NCI-H2196 (cell line): ENCODE measurements at regions not wholly inside any gene's neighbourhood (a gene's known extent, or its start where the extent isn't known, plus 50 kb on each side); places are given as distances from the start of the nearest gene placed in this dataset.
"Not testable (repeated sequence)": the region's sequence is repeated elsewhere in the genome, so short reads cannot be mapped to it uniquely, and the experiment has no call there.

ENCODE experiments used
- DNase-seq: peaks from one replicate; lab custom pipeline; 2025; ENCODE audit not compliant: unreplicated experiment; lab: John Stamatoyannopoulos, UW

GRCh38 chr16:86881118-86881510 is 302.8 kb downstream of the FOXL1 start:
- no peak for DNase-seq

DNA sequence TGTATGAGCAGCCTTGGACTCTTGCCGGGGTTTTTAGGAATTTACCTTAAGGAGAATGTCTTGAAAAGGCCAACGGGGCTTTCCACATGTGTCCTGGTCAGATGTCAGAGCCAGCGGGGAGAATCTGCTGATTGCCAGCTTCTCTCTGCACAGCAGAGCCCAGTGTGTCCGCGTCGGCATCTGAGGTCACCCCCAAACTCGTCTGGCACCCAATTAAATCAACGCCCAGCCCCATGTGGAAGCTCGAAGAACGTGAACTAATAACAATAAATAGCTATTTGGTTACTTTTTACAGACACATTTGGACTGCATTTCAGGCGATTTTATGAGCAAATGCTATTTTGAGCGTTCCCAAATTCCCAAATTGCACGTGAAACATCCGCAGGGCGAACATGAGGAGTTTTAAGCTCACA is 303.5 kb downstream of the FOXL1 start:
- DNase-seq, result no peak

DNA sequence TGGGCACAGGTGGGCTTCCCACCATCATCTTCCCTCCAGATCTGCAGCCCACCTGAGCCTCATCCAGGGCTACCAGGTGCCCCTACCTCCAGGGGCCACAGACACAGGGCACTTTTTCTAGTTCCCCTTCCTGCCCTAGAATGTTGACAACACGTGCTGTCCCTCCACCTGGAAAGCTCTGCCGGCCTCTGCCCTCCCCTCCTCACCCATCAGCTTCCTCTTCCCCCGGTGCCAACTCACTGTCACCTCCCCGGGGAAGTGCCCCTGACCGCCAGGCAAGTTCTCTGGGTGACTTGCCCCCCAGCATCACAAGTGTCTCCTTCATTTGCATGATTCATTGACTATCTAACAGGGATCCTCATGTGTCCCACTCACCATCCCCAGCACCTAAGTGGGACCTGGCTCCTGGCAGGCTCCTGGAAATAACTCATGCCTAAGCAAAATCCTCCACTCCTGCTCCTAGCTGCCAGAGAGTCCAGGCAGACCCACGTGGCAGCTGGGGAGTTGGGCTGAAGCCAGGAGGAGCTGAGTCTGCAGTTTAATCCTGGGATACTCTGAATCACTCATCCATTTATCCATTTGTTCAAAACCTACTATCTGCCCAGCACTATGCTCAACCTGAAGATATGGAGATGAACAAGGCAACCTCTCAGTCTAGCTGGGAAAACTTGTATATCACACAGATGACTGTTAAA is 304.4 kb downstream of the FOXL1 start:
- DNase-seq, result no peak

DNA sequence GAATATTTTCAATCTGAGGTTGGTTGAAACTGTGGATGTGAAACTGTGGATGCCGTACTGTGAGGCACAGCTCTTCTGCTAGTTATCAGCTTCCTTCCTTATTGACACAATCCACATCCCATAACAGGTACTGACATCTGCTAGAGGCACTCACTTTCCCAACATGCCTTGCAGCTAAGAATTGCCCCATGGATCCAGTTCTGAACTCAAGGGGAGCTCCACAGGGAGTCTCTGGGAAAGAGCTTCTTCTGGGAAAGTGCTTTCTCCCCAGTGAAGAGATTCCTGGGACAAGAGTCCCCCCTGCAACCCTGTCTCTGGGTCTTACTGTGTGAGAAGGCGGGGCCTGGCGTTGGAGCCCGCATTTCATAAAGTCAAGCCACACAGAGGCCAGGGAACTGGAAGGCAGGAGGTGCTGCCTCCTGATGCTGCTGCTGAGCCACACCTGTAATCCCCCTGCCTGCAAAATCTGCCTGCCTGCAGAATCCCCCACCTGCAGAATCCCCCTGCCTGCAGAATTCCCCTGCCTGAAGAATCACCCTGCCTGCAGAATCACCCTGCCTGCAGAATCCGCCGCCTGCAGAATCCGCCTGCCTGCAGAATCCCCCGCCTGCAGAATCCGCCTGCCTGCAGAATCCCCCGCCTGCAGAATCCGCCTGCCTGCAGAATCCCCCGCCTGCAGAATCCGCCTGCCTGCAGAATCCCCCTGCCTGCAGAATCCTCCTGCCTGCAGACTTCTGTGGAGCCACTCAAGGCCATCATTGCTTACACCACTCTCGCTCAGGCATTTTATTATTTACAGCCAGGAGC is 305.4 kb downstream of the FOXL1 start:
- DNase-seq, result no peak

DNA sequence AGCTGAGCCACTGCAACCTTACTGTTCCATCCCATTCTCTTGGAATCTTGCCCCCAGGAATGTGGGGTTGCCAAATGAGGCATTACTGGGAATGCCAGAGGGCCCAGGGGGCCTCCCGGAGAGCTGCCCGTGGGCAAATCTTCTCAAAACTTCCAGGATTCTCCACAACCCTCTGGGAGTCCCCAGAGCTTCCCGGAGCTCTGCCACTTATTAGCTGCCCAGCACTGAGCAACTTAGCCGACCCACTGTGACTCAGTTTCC is 306.0 kb downstream of the FOXL1 start:
- no peak for DNase-seq

GRCh38 chr16:86885139-86885538 is 306.8 kb downstream of the FOXL1 start:
- DNase-seq, result no peak

- DNase-seq, result no peak
Measured at GRCh38 chr16:86886651-86887050, 308.3 kb downstream of the FOXL1 start.

DNA sequence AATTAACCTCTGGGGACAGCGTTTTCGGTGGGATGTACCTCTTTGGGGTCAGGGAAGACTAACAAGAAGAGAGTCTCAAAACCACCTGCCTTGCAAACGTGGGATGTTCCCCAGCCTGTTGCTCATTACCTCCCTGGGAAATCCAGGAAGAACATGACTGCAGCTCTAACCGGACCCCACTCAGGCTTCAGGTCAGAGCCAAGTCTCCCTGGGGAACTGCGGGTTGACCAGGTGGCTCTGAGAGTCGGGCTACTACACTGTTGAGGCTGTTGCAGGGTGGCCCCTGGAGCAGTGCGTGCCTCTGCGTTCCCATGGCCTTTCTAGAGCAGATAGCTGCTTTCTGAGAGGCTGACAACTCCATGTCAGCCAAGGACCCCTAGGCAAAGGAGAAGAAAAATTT is 309.1 kb downstream of the FOXL1 start:
- no peak for DNase-seq

- no peak for DNase-seq
Measured at GRCh38 chr16:86888231-86889053, 310.1 kb downstream of the FOXL1 start.

DNA sequence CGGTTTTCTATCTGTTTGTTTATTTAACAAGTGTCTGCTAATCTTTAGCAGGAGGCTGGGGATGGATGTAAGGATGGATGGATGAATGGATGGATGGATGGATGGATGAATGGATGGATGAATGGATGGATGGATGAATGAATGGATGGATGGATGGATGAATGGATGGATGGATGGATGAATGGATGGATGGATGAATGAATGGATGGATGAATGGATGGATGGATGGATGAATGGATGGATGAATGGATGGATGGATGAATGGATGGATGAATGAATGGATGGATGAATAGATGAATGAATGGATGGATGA is 310.7 kb downstream of the FOXL1 start:
- not testable (repeated sequence) for DNase-seq

GRCh38 chr16:86889974-86890373 is 311.6 kb downstream of the FOXL1 start:
- DNase-seq, result no peak

DNA sequence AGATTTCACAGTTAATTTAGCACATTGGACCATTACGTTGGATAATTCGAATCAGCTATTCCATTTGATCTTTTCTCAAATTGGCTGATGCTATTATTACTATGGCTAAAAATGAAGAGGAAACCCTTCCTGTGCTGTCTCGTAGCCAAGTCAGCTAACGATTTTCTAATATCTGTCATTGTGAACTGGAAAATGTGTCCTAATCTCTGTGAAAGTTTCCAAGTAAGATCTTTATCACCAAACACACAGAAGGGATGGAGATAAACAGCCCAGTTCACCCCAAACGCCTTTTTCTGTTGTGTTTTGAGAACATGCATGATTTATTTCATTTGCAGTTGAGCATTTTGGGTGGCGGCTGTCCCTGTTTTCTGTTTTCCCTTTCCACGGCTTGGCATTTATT is 312.8 kb downstream of the FOXL1 start:
- no peak for DNase-seq

DNA sequence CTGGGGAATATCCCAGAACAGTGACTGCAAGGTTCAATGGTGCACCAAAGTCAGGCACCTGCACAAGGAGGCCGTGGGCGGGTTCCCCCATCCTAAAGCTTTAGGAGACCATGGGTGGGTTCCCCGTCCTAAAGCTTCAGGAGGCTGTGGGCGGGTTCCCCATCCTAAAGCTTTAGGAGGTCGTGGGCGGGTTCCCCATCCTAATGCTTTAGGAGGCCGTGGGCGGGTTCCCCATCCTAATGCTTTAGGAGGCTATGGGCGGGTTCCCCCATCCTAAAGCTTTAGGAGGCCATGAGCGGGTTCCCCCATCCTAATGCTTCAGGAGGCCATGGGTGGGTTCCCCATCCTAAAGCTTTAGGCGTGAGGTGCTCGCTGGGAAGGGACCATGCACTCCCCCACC is 313.3 kb downstream of the FOXL1 start:
- DNase-seq, result no peak

DNA sequence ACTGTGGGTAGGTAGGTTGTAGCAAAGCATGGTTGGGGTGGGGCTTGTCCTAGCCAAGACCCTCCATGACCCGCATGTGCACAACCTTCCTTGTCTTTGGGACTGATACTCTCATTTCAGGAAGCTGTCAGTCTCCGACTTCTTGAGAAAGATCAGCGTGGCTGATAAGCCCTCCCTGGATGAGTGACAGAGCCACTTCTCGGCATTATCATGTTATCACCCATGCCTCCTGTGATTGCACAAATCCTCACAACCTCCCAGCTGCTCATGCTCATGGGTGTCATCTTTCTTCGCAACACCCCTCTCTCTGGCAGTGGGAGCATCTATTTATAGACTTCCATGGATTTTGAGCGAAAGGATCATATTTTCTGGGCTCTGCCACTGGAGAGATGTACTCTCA is 314.2 kb downstream of the FOXL1 start:
- no peak for DNase-seq

- DNase-seq, result no peak
Measured at GRCh38 chr16:86893506-86893905, 315.2 kb downstream of the FOXL1 start.

DNA sequence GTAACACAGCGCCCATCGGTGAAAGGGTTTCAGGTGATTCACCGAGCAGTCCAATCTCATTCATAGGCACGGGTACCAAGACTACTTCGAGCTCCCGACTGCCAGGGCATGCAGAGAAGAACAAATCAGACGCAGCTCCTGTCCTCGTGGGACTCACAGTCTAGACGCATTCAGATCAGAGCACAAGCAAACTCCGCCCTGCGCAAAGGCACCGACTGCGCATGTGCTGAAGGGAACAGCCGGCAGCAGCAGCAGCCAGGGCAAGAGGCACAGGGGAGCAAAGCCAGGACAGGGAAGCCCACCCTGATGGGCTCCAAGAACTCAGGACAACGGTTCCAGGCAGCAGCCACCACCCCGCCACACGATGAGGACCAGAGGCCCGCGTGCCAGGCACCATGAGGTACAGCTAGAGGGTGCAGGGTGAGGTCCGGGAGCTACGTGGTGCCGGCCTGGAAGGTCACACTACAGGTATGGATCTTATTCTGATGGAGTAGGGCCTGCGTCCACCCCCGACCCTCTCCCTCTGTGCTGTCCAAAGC is 315.7 kb downstream of the FOXL1 start:
- DNase-seq, result no peak

GRCh38 chr16:86894925-86895324 is 316.6 kb downstream of the FOXL1 start:
- no peak for DNase-seq

DNA sequence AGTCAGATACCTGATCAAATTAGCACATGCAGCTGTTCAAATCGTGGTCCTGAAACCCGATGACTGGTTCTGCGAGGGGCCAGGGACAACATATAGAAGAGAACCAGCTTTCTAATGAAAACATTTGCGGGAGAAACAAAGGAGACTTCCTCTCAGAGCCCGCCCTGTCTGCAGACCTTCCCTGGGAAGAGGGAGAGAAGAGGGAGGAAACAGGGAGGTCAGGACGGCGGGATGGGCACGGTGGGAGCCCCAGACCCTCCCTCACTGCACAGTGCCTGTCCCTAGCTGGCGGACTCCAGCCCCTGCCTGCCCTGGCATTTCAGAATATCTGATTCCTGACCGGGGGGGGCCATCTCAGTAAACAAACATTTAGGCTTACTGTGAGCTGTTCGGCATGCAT is 317.3 kb downstream of the FOXL1 start:
- no peak for DNase-seq

GRCh38 chr16:86896976-86897375 is 318.6 kb downstream of the FOXL1 start:
- no peak for DNase-seq

DNA sequence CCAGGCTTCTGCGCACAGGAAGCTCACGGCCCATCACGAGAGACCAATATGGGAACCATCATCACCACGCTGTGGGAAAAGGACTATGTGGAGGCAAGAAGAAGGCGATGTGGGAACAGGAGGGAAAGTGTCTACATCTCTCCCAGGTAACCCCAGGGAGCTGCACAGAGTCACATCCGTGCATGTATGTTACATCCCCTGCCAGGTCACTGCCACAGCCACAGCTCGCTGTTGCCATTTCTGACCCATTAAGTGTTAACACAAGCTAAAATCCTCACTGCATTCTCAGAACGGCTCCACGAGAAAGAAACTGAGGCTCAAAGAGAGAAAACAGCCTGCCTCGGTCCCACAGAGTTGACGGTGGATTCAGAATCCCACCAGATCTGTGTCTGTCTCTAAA is 319.1 kb downstream of the FOXL1 start:
- no peak for DNase-seq

DNA sequence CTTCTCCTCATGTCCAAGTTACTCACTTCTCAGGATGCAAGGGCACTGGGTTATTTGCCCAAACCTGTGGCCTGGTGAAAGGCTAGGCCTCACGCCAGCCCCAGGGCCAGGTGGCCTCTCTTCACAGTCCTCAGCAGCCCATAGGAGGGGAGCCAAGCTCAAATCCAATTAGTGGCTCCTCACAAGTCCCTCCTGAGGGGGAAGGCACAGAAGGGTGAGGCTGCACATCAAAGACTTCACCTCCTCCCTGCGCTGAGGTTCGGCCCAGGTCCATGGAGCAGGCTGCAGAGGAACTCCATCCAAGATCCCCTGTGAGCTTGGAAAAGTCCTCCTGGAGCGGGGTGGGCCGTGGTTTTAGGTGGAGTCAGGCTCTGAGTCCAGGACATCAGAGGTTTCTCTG is 320.0 kb downstream of the FOXL1 start:
- DNase-seq, result no peak

- no peak for DNase-seq
Measured at GRCh38 chr16:86899151-86899550, 320.8 kb downstream of the FOXL1 start.
